Nephron (organoid): ENCODE measurements at regions not wholly inside any gene's neighbourhood (a gene's known extent, or its start where the extent isn't known, plus 50 kb on each side); places are given as distances from the start of the nearest gene placed in this dataset.

Experiments used
- H3K27ac Mint-ChIP-seq, 3 experiments: 2 replicates each; pipeline ENCODE4 v1.8.0; 2020; ENCODE audit warnings: mixed read lengths in 3 of 3, mild to moderate bottlenecking in 2 of 3, moderate library complexity in 1 of 3
- H3K27me3 Mint-ChIP-seq: 2 replicates; pipeline ENCODE4 v1.8.0; 2021; ENCODE audit warnings: low read depth, mild to moderate bottlenecking, moderate library complexity, mixed read lengths
- H3K36me3 Mint-ChIP-seq: 2 replicates; pipeline ENCODE4 v1.8.0; 2020; ENCODE audit warnings: low read depth, mixed read lengths
- H3K4me1 Mint-ChIP-seq: 2 replicates; pipeline ENCODE4 v1.8.0; 2020; ENCODE audit warnings: mixed read lengths
- H3K4me3 Mint-ChIP-seq, 3 experiments: 2 replicates each; pipeline ENCODE4 v1.8.0; 2020; ENCODE audit warnings: mild to moderate bottlenecking in 3 of 3, mixed read lengths in 3 of 3, moderate library complexity in 2 of 3
- H3K9me3 Mint-ChIP-seq: 2 replicates; pipeline ENCODE4 v1.8.0; 2020; ENCODE audit warnings: mixed read lengths
- CTCF ChIP-seq, 3 experiments: fragments of 200-600 bp; sonication (generic); IDR thresholded peaks; one replicate each; pipeline ENCODE4 v1.5.0; 2021; ENCODE audit warnings: antibody characterized with exemption in 3 of 3; ENCODE audit not compliant: unreplicated experiment in 3 of 3

DNA sequence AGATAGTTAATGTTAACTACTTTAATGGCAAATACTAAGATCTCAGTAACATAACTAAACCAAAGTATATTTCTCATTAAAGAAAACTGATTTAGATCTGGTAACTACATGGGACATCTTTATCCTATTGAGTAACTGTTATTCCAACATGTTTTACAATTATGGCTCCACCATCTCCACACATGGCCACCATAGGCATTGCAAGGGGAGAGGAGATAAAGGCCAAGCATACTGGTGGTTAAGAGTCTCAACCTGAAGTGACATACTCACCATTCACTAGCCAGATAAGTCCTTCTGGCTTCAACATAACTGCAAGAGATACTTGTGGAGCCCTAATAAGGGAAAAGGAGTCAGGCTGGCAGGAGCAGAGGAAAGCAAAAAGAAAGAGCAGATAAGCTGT is 1586.4 kb upstream of the SPRY2 start:
- Mint-ChIP-seq H3K27ac (no peak overlapping the region), H3K4me3 (no peak overlapping the region), H3K27me3 (no peaks in the 10 kb centered on the region), H3K4me1 (no peaks in the 10 kb centered on the region), H3K36me3 (no peaks in the 10 kb centered on the region), H3K9me3 (no peaks in the 10 kb centered on the region)
- no peak for TF ChIP-seq CTCF (IDR thresholded peaks at IDR 0.05; ENCODE audit: unreplicated experiment in 3 of 3)

DNA sequence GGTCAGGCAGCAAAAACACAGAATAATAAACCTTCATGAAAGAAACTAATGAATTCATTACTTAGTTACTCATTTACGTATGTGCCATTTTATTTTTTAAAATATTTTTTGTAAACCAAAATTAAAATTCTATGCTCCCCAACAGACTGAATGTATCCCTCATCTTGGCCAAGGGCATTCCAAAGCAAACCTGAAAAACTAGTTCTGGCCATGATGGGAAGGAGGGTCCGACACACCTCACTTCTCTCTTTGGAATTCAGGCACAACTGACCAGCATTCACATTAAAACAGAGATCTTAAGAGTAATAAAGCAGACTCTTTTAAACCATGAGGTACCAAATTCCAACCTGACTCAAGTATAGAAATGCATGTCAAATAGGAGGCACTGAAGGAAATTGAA is 1576.9 kb upstream of the SPRY2 start:
- no peaks in the 10 kb centered on the region for H3K36me3 Mint-ChIP-seq
- H3K27ac Mint-ChIP-seq, result peak overlapping the region; percentile 54 to 89 (median 88)
- H3K27me3 Mint-ChIP-seq, result no peaks in the 10 kb centered on the region
- no peak for TF ChIP-seq CTCF (IDR thresholded peaks at IDR 0.05; ENCODE audit: unreplicated experiment in 3 of 3)
- H3K9me3 Mint-ChIP-seq, result no peaks in the 10 kb centered on the region
- no peak overlapping the region for H3K4me3 Mint-ChIP-seq
- H3K4me1 Mint-ChIP-seq, result no peaks in the 10 kb centered on the region

DNA sequence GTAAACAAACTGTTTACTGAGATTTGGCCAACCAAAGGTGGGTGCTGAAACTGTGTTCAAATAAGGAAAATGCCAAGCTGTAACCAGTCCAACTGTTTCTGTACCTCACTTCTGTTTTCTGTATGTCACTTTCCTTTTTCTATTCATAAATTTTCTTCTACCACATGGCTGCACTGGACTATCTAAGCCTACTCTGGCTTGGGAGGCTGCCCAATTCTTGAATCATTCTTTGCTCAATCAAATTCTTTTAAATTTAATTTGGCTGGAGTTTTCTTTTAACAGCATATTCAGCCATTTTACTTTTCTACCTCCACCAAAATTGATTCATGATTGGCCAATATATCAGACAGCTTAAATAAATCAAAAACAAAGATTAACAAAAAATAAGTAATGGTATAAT is 1575.5 kb upstream of the SPRY2 start:
- H3K27me3 Mint-ChIP-seq, result no peaks in the 10 kb centered on the region
- H3K4me1 Mint-ChIP-seq, result no peaks in the 10 kb centered on the region

GRCh38 chr13:81907787-81908372 is 1567.0 kb upstream of the SPRY2 start:
- no peaks in the 10 kb centered on the region for H3K9me3 Mint-ChIP-seq
- no peak for TF ChIP-seq CTCF (IDR thresholded peaks at IDR 0.05; ENCODE audit: unreplicated experiment in 3 of 3)
- H3K36me3 Mint-ChIP-seq, result no peaks in the 10 kb centered on the region
- H3K4me1 Mint-ChIP-seq, result no peaks in the 10 kb centered on the region
- H3K27ac Mint-ChIP-seq, result no peak overlapping the region
- no peaks in the 10 kb centered on the region for H3K27me3 Mint-ChIP-seq
- no peak overlapping the region for H3K4me3 Mint-ChIP-seq

More for the DNA sequence above, 1575.5 kb upstream of the SPRY2 start:
- no peak for TF ChIP-seq CTCF (IDR thresholded peaks at IDR 0.05; ENCODE audit: unreplicated experiment in 3 of 3)
- no peak overlapping the region for H3K4me3 Mint-ChIP-seq
- H3K36me3 Mint-ChIP-seq, result no peaks in the 10 kb centered on the region
- peak overlapping the region in 1 of 3 experiments; percentile 89 for H3K27ac Mint-ChIP-seq
- H3K9me3 Mint-ChIP-seq, result no peaks in the 10 kb centered on the region

DNA sequence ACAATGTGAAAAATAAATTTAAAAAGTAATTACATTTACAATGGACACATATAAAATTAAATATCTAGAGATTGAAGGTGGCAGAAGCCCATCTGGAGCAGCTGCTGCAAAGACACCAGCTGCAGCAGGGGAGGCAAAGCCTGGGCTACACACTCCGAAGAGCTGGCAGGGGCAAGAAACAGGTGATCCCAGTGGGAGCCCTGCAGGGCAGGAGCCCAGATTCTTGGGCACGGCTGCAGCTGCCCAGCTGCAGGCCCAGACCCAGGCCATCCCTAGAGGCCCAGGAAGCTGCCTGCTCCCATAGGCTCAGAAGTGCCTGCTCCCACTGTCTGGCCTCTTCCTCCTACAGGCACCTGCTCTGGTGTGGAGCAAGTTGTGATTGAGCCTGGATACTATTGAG is 1547.9 kb upstream of the SPRY2 start:
- TF ChIP-seq CTCF (IDR thresholded peaks at IDR 0.05; ENCODE audit: unreplicated experiment in 3 of 3), result no peak
- Mint-ChIP-seq H3K27ac (no peak overlapping the region), H3K9me3 (peaks cover 26% of the 10 kb centered on the region), H3K4me1 (no peaks in the 10 kb centered on the region), H3K36me3 (no peaks in the 10 kb centered on the region), H3K4me3 (no peak overlapping the region), H3K27me3 (no peaks in the 10 kb centered on the region)
